Mucosa of descending colon (tissue), 3 donors: ENCODE measurements at regions not wholly inside any gene's neighbourhood (a gene's known extent, or its start where the extent isn't known, plus 50 kb on each side); places are given as distances from the start of the nearest gene placed in this dataset.
"Not testable (repeated sequence)": the region's sequence is repeated elsewhere in the genome, so short reads cannot be mapped to it uniquely, and the experiment has no call there.

Source experiments
- ATAC-seq: fragments of 200-7000 bp; cut with Tn5 transposase; one replicate; pipeline ENCODE4 v1.9.1; 2020; ENCODE audit warnings: mild to moderate bottlenecking, moderate library complexity
- DNase-seq, 3 donors: peaks; one replicate each; pipeline ENCODE4 v3.0.0-alpha.2; 2020
- H3K36me3 ChIP-seq: fragments of 200-600 bp; one replicate; pipeline ENCODE4 v1.8.0; 2021; ENCODE audit warnings: low read depth, mild to moderate bottlenecking
- H3K4me1 ChIP-seq: fragments of 200-600 bp; one replicate; pipeline ENCODE4 v1.8.0; 2021; ENCODE audit warnings: low read depth, mild to moderate bottlenecking
- H3K4me3 ChIP-seq: fragments of 200-600 bp; one replicate; pipeline ENCODE4 v1.8.0; 2021; ENCODE audit warnings: mild to moderate bottlenecking
- H3K9me3 ChIP-seq: fragments of 200-600 bp; one replicate; pipeline ENCODE4 v1.8.0; 2021; ENCODE audit warnings: mild to moderate bottlenecking
- intact Hi-C, 2 donors: fragments of 100-400 bp; cut with DNase I in 1 of 2; cut with micrococcal nuclease in 1 of 2; formaldehyde crosslinking; loops; one replicate each; pipeline versions ENCODE4 v1.11.0 to v1.11.1; 2022; cut with DNase I, micrococcal nuclease
- TF ChIP-seq, protein P1 (sequence below): fragments of 200-600 bp; IDR thresholded peaks from one replicate; pipeline ENCODE4 v1.8.0; 2022; ENCODE audit warnings: antibody characterized with exemption, mild to moderate bottlenecking
- donor health status: DM: no; HTN: no; CAD: no; lungs with moderate emphysema.
- donor health status: DM: no; HTN: no; CAD: no.
- donor health status: DM: no; HTN: yes; CAD: no.

DNA sequence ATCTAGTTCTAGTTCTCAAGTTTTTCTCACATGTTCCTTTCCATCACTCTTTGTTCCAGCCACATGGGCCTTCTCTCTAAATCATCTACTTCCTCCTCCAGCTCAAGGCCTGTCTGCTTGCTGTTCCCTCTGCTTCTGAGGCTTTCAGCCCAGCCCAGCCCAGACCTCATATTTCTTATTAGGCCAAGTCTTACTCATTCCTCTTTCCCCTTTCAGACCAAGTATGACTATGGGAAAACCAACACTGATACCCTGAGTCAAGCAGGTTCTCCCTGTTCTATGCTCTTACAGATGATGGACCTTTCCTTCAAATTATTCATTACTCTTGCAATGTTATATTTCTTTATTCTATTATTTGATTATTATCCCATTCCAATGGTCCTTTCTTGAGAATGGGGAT lies 80.3 kb upstream of the SEM1 start:
- intact Hi-C loops, result loop anchor here in 1 of 2 donors (2.0 kb wide), 1 partner anchor 29 kb away; no protein-coding TSS in a partner anchor
- Histone ChIP-seq H3K36me3 (no peaks in the 10 kb centered on the region), H3K9me3 (no peaks in the 10 kb centered on the region), H3K4me3 (no peak overlapping the region), H3K4me1 (no peaks in the 10 kb centered on the region)
- TF ChIP-seq, protein P1, sequence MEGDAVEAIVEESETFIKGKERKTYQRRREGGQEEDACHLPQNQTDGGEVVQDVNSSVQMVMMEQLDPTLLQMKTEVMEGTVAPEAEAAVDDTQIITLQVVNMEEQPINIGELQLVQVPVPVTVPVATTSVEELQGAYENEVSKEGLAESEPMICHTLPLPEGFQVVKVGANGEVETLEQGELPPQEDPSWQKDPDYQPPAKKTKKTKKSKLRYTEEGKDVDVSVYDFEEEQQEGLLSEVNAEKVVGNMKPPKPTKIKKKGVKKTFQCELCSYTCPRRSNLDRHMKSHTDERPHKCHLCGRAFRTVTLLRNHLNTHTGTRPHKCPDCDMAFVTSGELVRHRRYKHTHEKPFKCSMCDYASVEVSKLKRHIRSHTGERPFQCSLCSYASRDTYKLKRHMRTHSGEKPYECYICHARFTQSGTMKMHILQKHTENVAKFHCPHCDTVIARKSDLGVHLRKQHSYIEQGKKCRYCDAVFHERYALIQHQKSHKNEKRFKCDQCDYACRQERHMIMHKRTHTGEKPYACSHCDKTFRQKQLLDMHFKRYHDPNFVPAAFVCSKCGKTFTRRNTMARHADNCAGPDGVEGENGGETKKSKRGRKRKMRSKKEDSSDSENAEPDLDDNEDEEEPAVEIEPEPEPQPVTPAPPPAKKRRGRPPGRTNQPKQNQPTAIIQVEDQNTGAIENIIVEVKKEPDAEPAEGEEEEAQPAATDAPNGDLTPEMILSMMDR, result no peak
- ATAC-seq, result no peak
- DNase-seq, result no peak

DNA sequence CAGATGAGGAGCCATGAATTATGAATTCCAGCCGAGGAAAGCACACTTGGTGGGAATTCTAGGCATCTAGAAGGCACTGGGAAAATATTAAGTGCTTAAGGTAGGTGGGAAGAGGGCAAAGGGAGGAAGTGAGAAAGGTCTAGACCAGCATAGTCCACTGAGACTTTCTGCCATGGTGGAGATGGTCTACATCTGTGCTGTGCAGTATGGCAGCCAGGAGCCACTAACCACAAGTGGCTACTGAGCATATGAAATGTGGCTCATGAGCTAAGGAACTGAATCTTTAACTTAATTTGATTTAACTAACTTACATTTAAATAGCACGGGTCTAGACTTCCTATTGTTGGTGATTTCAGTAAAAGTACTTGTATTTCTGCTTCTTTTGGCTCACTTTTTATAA lies 82.5 kb upstream of the SEM1 start:
- no peak for ATAC-seq
- intact Hi-C loops, result no loop called here
- Histone ChIP-seq H3K9me3 (no peaks in the 10 kb centered on the region), H3K4me1 (no peaks in the 10 kb centered on the region), H3K4me3 (no peak overlapping the region), H3K36me3 (no peaks in the 10 kb centered on the region)
- DNase-seq, result no peak
- TF ChIP-seq, protein P1, result no peak

DNA sequence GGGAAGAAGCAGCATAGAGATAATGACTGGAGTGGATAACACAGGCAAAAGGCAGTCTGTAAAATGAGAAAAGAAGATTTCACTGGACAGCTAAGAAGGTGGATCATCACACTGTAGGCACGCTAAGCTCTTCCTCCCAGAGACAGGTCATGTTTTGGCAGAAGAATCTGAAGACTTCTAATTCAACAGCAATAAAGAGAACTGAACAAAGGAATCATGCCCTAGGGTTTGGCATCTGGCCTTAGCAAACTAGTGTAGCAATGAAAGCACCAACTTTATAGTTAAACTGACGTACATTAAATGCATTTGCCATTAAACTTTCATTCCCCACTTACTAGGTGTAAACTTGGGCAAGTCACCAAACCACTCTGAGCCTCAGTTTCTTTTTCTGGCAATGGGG lies 84.4 kb upstream of the SEM1 start:
- Histone ChIP-seq H3K9me3 (no peaks in the 10 kb centered on the region), H3K4me1 (no peaks in the 10 kb centered on the region), H3K36me3 (no peaks in the 10 kb centered on the region), H3K4me3 (no peak overlapping the region)
- TF ChIP-seq, protein P1, result no peak
- intact Hi-C loops, result no loop called here
- DNase-seq, result no peak
- ATAC-seq, result no peak

DNA sequence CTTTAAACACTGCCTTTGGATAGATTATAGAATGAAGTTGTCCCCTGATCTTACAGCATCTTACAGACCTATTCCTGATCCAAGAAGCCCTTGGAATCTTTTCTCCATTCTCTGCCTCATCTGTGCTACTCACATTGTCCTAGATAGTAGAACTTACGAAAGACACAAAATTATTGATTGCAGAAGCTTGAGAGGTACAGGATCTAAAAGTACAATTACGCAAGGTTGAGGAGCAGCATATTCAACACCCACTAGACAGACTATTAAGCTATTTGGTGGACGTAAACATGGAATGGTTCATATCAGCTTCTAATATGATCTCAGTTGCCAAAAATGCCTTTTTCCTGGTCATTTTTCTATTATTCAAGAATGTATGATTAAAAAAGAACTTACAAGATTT lies 90.5 kb upstream of the SEM1 start:
- no peak for DNase-seq
- intact Hi-C loops, result no loop called here
- TF ChIP-seq, protein P1, result no peak
- Histone ChIP-seq H3K9me3 (no peaks in the 10 kb centered on the region), H3K36me3 (no peaks in the 10 kb centered on the region), H3K4me1 (no peaks in the 10 kb centered on the region), H3K4me3 (no peak overlapping the region)
- no peak for ATAC-seq

DNA sequence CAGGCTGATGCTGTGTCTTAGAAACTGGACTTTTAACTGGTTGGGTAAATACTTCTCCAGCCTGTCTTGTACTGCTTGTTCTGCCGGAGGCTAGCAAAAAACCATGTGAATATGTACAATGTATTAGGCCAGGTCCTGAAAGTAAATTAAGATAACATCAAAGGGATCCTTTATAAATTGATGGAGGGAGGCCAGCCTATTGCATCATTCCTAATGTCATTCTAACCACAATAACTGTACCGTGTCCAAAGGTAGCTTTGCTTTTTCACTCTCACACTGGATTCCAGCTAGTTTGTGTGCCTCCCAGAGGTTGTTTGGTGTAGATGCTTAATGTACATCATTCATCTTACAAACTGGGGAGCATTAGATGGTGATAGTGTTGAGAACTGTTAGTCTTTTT lies 91.2 kb upstream of the SEM1 start:
- TF ChIP-seq, protein P1, result no peak
- Histone ChIP-seq H3K4me1 (no peaks in the 10 kb centered on the region), H3K36me3 (no peaks in the 10 kb centered on the region), H3K9me3 (no peaks in the 10 kb centered on the region), H3K4me3 (no peak overlapping the region)
- intact Hi-C loops, result no loop called here
- DNase-seq (no peak), ATAC-seq (no peak)

DNA sequence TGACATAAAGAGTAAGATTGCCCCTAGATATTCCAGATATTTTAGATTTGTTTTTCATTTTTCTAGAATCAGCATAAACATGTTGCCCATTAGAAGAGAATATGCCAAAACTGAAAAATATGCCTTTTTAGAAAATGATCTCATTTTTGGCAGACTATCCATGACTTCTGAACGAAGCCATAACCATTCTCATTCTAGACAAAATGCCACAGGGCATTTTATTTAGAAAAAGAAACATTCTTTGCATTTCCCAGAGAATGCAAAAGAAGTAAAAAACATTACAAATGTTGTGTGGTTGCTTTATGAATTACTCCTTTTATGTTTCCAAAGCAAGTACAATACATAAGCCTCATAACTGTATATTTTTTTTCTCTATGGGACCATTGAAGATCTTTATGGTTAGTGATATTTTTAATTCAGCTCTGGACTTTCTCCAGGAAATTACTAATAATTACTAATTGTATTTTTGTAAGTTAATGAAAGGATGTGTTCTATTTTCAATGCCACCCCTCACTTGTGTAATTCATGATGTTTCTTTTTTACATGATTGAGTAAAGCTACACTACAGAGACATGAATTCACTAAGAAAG lies 109.6 kb upstream of the SEM1 start:
- intact Hi-C loops, result no loop called here
- H3K4me1 ChIP-seq, result no peaks in the 10 kb centered on the region
- TF ChIP-seq, protein P1, result no peak
- DNase-seq (no peak), ATAC-seq (no peak)
- no peaks in the 10 kb centered on the region for H3K9me3 ChIP-seq
- H3K4me3 ChIP-seq, result no peak overlapping the region
- H3K36me3 ChIP-seq, result no peaks in the 10 kb centered on the region

DNA sequence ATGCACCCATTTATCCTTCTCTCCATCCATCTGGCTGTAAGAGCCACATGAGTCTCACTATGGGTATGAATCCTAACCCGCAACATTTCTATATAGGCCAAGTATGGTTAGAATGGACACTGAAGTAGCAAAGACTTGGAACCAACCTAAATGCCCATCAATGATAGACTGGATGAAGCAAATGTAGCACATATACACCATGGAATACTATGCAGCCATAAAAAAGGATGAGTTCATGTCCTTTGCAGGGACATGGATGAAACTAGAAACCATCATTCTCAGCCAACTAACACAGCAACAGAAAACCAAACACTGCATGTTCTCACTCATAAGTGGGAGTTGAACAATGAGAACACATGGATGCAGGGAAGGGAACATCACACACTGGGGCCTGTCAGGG lies 111.5 kb upstream of the SEM1 start:
- ATAC-seq, H3K4me1 ChIP-seq, H3K9me3 ChIP-seq, H3K36me3 ChIP-seq, intact Hi-C loops, DNase-seq, H3K4me3 ChIP-seq: not testable (repeated sequence)
